GM23338 (cell line): ENCODE measurements at regions not wholly inside any gene's neighbourhood (a gene's known extent, or its start where the extent isn't known, plus 50 kb on each side); places are given as distances from the start of the nearest gene placed in this dataset.

Source experiments
- ATAC-seq: fragments of 200-7000 bp; cut with Tn5 transposase; 3 replicates; pipeline ENCODE4 v1.9.1; 2020
- DNase-seq: peaks from one replicate; pipeline ENCODE4 v3.0.0-alpha.2; 2015; ENCODE audit warnings: low spot score
- H2AFZ ChIP-seq: fragments of 200-600 bp; sonication (generic); 2 replicates; pipeline ENCODE4 v1.8.0; 2016; ENCODE audit warnings: antibody characterized with exemption, mild to moderate bottlenecking, moderate library complexity
- H3F3A ChIP-seq: fragments of 200-600 bp; sonication (generic); replicated peaks from 2 replicates; pipeline ENCODE4 v1.8.0; 2017; ENCODE audit warnings: antibody characterized with exemption, mixed run types, low read depth
- H3K27ac ChIP-seq: fragments of 200-600 bp; sonication (generic); 2 replicates; pipeline ENCODE4 v1.6.1; 2016; ENCODE audit warnings: low read depth
- H3K27me3 ChIP-seq: fragments of 200-600 bp; sonication (generic); 2 replicates; pipeline ENCODE4 v1.8.0; 2016; ENCODE audit warnings: mild to moderate bottlenecking, mixed run types, moderate library complexity; ENCODE audit not compliant: insufficient read depth
- H3K36me3 ChIP-seq: fragments of 200-600 bp; sonication (generic); 2 replicates; pipeline ENCODE4 v1.8.0; 2016; ENCODE audit warnings: mild to moderate bottlenecking; ENCODE audit not compliant: insufficient read depth
- H3K4me1 ChIP-seq: fragments of 200-600 bp; sonication (generic); 2 replicates; pipeline ENCODE4 v1.8.0; 2016; ENCODE audit warnings: mild to moderate bottlenecking, moderate library complexity; ENCODE audit not compliant: insufficient read depth
- H3K4me2 ChIP-seq: fragments of 200-600 bp; sonication (generic); 2 replicates; pipeline ENCODE4 v1.7.1; 2017; ENCODE audit warnings: mixed run types
- H3K4me3 ChIP-seq: fragments of 200-600 bp; sonication (generic); 2 replicates; pipeline ENCODE4 v1.6.1; 2016; ENCODE audit warnings: mixed run types
- H3K79me2 ChIP-seq: fragments of 200-600 bp; sonication (generic); replicated peaks from 2 replicates; pipeline ENCODE4 v1.8.0; 2017; ENCODE audit warnings: mild to moderate bottlenecking; ENCODE audit not compliant: insufficient read depth
- H3K9me2 ChIP-seq: fragments of 200-600 bp; sonication (generic); 2 replicates; pipeline ENCODE4 v1.8.0; 2017; ENCODE audit not compliant: insufficient read depth
- H4K20me1 ChIP-seq: fragments of 200-600 bp; sonication (generic); replicated peaks from 2 replicates; pipeline ENCODE4 v1.8.0; 2017; ENCODE audit warnings: mild to moderate bottlenecking; ENCODE audit not compliant: insufficient read depth
- H3K27ac Mint-ChIP-seq: 2 replicates; pipeline ENCODE4 v1.8.0; 2020; ENCODE audit warnings: inconsistent platforms, mild to moderate bottlenecking, moderate library complexity, mixed read lengths
- H3K27me3 Mint-ChIP-seq: 3 replicates; pipeline ENCODE4 v1.8.0; 2022; ENCODE audit warnings: low read depth, mild to moderate bottlenecking, moderate library complexity, mixed read lengths, inconsistent platforms; ENCODE audit not compliant: insufficient read depth, poor library complexity
- H3K36me3 Mint-ChIP-seq: 3 replicates; pipeline ENCODE4 v1.8.0; 2021; ENCODE audit warnings: low read depth, mild to moderate bottlenecking, inconsistent platforms, moderate library complexity, mixed read lengths
- H3K4me1 Mint-ChIP-seq: 3 replicates; pipeline ENCODE4 v1.8.0; 2020; ENCODE audit warnings: mild to moderate bottlenecking, inconsistent platforms, mixed read lengths
- H3K4me3 Mint-ChIP-seq: 3 replicates; pipeline ENCODE4 v1.8.0; 2021; ENCODE audit warnings: moderate library complexity, mild to moderate bottlenecking, inconsistent platforms, mixed read lengths
- H3K9me3 Mint-ChIP-seq: 3 replicates; pipeline ENCODE4 v1.8.0; 2020; ENCODE audit warnings: moderate library complexity, mild to moderate bottlenecking, inconsistent platforms, mixed read lengths
- CTCF ChIP-seq, 2 experiments: fragments of 200-600 bp in 1 of 2; sonication (generic) in 1 of 2; conservative IDR thresholded peaks; 2 replicates each; pipeline versions ENCODE4 v1.5.1 to v1.6.1; 2016 to 2017; ENCODE audit warnings: antibody characterized with exemption in 2 of 2, low read depth in 2 of 2, mild to moderate bottlenecking in 2 of 2, moderate library complexity in 1 of 2
- ETS1 ChIP-seq: IDR thresholded peaks from 2 replicates; pipeline ENCODE4 v1.6.1; 2016; ENCODE audit warnings: antibody characterized with exemption
- EZH2 ChIP-seq: fragments of 200-600 bp; sonication (generic); IDR thresholded peaks from one replicate; pipeline ENCODE4 v1.8.0; 2017; ENCODE audit warnings: antibody characterized with exemption, mild to moderate bottlenecking, low read depth; ENCODE audit not compliant: unreplicated experiment
- EZH2phosphoT487 ChIP-seq: fragments of 200-600 bp; sonication (generic); IDR thresholded peaks from one replicate; pipeline ENCODE4 v1.8.1; 2018; ENCODE audit warnings: antibody characterized with exemption; ENCODE audit not compliant: unreplicated experiment
- JUNB ChIP-seq: IDR thresholded peaks from one replicate; pipeline ENCODE4 v1.6.1; 2016; ENCODE audit warnings: antibody characterized with exemption; ENCODE audit not compliant: unreplicated experiment
- NANOG ChIP-seq: IDR thresholded peaks from 2 replicates; pipeline ENCODE4 v1.6.1; 2016; ENCODE audit warnings: antibody characterized with exemption, borderline replicate concordance
- POLR2AphosphoS5 ChIP-seq: IDR thresholded peaks from 2 replicates; pipeline ENCODE4 v1.6.1; 2016; ENCODE audit warnings: antibody characterized with exemption, low read depth
- STAT1 ChIP-seq: IDR thresholded peaks from one replicate; pipeline ENCODE4 v1.6.1; 2016; ENCODE audit warnings: antibody characterized with exemption; ENCODE audit not compliant: unreplicated experiment
- ZNF462 ChIP-seq: fragments of 250-450 bp; sonication (Bioruptor Pico); IDR thresholded peaks from 2 replicates; pipeline ENCODE4 v1.5.0; 2020; ENCODE audit warnings: mild to moderate bottlenecking, moderate library complexity

- no peak overlapping the region for H3K27ac Mint-ChIP-seq
- Histone ChIP-seq H4K20me1 (no peaks in the 10 kb centered on the region), H3K79me2 (no peaks in the 10 kb centered on the region), H3K9me2 (no peaks in the 10 kb centered on the region; the same call in 1 of the 2 replicates), H3K4me3 (no peak overlapping the region), H3K27me3 (no peaks in the 10 kb centered on the region), H2AFZ (peak overlapping the region; percentile 95), H3K4me1 (0 out of 2 replicates have a peak, but pooled peaks cover 4% of the 10 kb centered on the region), H3K4me2 (no peak overlapping the region), H3F3A (no peaks in the 10 kb centered on the region), H3K36me3 (no peaks in the 10 kb centered on the region), H3K27ac (no peak overlapping the region)
- H3K4me1 Mint-ChIP-seq, result peaks cover 5% of the 10 kb centered on the region; the same call in 1 of the 3 replicates
- no peak for DNase-seq
- no peak; the same call in 2 of the 3 replicates for ATAC-seq
- H3K36me3 Mint-ChIP-seq, result no peaks in the 10 kb centered on the region
- no peak overlapping the region for H3K4me3 Mint-ChIP-seq
- H3K27me3 Mint-ChIP-seq, result no peaks in the 10 kb centered on the region
- TF ChIP-seq EZH2, result no peak
- TF ChIP-seq POLR2AphosphoS5, result no peak
- TF ChIP-seq CTCF (conservative IDR thresholded peaks at IDR 0.05; ENCODE audit: low read depth in 2 of 2), result no peak
- no peak for TF ChIP-seq JUNB
- TF ChIP-seq EZH2phosphoT487, result no peak
- TF ChIP-seq ZNF462 (CRISPR knock-in tag), result no peak
- TF ChIP-seq ETS1, result no peak
- TF ChIP-seq NANOG, result no peak
- no peak for TF ChIP-seq STAT1
- no peaks in the 10 kb centered on the region for H3K9me3 Mint-ChIP-seq
These were observed 54.0 kb upstream of the MAP3K1 start for GRCh38 chr5:56761151-56761885.
